Trophoblast cell (in vitro differentiated cells and primary cell): ENCODE measurements at regions not wholly inside any gene's neighbourhood (a gene's known extent, or its start where the extent isn't known, plus 50 kb on each side); places are given as distances from the start of the nearest gene placed in this dataset.

ENCODE experiments used
- DNase-seq, 2 donors: peaks; one replicate each; pipeline ENCODE4 v3.0.0-alpha.2; 2016
- H2AFZ ChIP-seq: 2 replicates; pipeline ENCODE4 v1.6.1; 2013; ENCODE audit warnings: low read length, moderate library complexity, mild to moderate bottlenecking; ENCODE audit not compliant: insufficient read depth, poor library complexity
- H2AK5ac ChIP-seq: 2 replicates; pipeline ENCODE4 v1.6.1; 2013; ENCODE audit warnings: mild to moderate bottlenecking, low read length
- H2BK120ac ChIP-seq: 2 replicates; pipeline ENCODE4 v1.6.1; 2013; ENCODE audit warnings: low read length, mild to moderate bottlenecking, moderate library complexity; ENCODE audit not compliant: insufficient read depth, poor library complexity
- H2BK12ac ChIP-seq: 2 replicates; pipeline ENCODE4 v1.6.1; 2013; ENCODE audit warnings: mild to moderate bottlenecking, low read length, moderate library complexity
- H2BK5ac ChIP-seq: 2 replicates; pipeline ENCODE4 v1.6.1; 2013; ENCODE audit warnings: low read length, low read depth, moderate library complexity, mild to moderate bottlenecking; ENCODE audit not compliant: poor library complexity
- H3K14ac ChIP-seq: 2 replicates; pipeline ENCODE4 v1.6.1; 2013; ENCODE audit warnings: mild to moderate bottlenecking, low read length
- H3K18ac ChIP-seq: 2 replicates; pipeline ENCODE4 v1.6.1; 2013; ENCODE audit warnings: mild to moderate bottlenecking, low read length
- H3K23ac ChIP-seq: 2 replicates; pipeline ENCODE4 v1.6.1; 2013; ENCODE audit warnings: low read length
- H3K27ac ChIP-seq: 2 replicates; pipeline ENCODE4 v1.5.1; 2013; ENCODE audit warnings: low read depth, mild to moderate bottlenecking, inconsistent platforms, low read length, moderate library complexity
- H3K27me3 ChIP-seq: 2 replicates; pipeline ENCODE4 v1.6.1; 2013; ENCODE audit warnings: inconsistent platforms, mild to moderate bottlenecking, low read length, moderate library complexity; ENCODE audit not compliant: insufficient read depth
- H3K36me3 ChIP-seq, 2 experiments: 1 replicate in 1 of 2; 2 replicates in 1 of 2; pipeline ENCODE4 v1.6.1; 2013; ENCODE audit warnings: low read length in 2 of 2, mild to moderate bottlenecking in 2 of 2, moderate library complexity in 1 of 2; ENCODE audit not compliant: insufficient read depth in 2 of 2, control insufficient read depth in 1 of 2
- H3K4ac ChIP-seq: 2 replicates; pipeline ENCODE4 v1.6.1; 2013; ENCODE audit warnings: low read depth, mild to moderate bottlenecking, low read length, moderate library complexity
- H3K4me1 ChIP-seq, 2 experiments: 1 replicate in 1 of 2; 2 replicates in 1 of 2; pipeline ENCODE4 v1.6.1; 2013; ENCODE audit warnings: low read length in 2 of 2, mild to moderate bottlenecking in 2 of 2, moderate library complexity in 1 of 2; ENCODE audit not compliant: insufficient read depth in 2 of 2, control insufficient read depth in 1 of 2
- H3K4me2 ChIP-seq: 2 replicates; pipeline ENCODE4 v1.6.1; 2013; ENCODE audit warnings: inconsistent platforms, mild to moderate bottlenecking, low read length, moderate library complexity
- H3K4me3 ChIP-seq: 2 replicates; pipeline ENCODE4 v1.5.1; 2013; ENCODE audit warnings: mild to moderate bottlenecking, low read depth, low read length, inconsistent platforms
- H3K79me1 ChIP-seq: one replicate; pipeline ENCODE4 v1.6.1; 2013; ENCODE audit warnings: low read length
- H3K79me2 ChIP-seq: 2 replicates; pipeline ENCODE4 v1.6.1; 2013; ENCODE audit warnings: low read length, mild to moderate bottlenecking; ENCODE audit not compliant: control insufficient read depth, insufficient read depth, poor library complexity
- H3K9ac ChIP-seq: 2 replicates; pipeline ENCODE4 v1.6.1; 2013; ENCODE audit warnings: mild to moderate bottlenecking, low read length
- H3K9me3 ChIP-seq: 2 replicates; pipeline ENCODE4 v1.6.1; 2013; ENCODE audit warnings: low read depth, mild to moderate bottlenecking, control low read depth, inconsistent platforms, low read length; ENCODE audit not compliant: insufficient read depth
- H4K12ac ChIP-seq: 2 replicates; pipeline ENCODE4 v1.6.1; 2013; ENCODE audit warnings: low read depth, mild to moderate bottlenecking, low read length, moderate library complexity
- H4K8ac ChIP-seq: 2 replicates; pipeline ENCODE4 v1.6.1; 2013; ENCODE audit warnings: low read depth, mild to moderate bottlenecking, low read length, moderate library complexity
- H4K91ac ChIP-seq: one replicate; pipeline ENCODE4 v1.6.1; 2013; ENCODE audit warnings: low read depth, mild to moderate bottlenecking, low read length, moderate library complexity
- WGBS: extraction: QIAGEN DNeasy Blood & Tissue Kit; methylation state at CpG from one replicate; pipeline ENCODE4 v1.1.7; 2013; ENCODE audit warnings: missing lambda C conversion rate; ENCODE audit not compliant: insufficient read length, insufficient coverage; ENCODE audit errors: extremely low coverage; 5-methylcytosine and 5-hydroxymethylcytosine counted together

GRCh38 chr4:37767019-37767418, 59.5 kb upstream of the PGM2 start:
- no peaks in the 10 kb centered on the region for H3K79me1 ChIP-seq
- no peak overlapping the region for H4K12ac ChIP-seq
- H2AFZ ChIP-seq = no peak overlapping the region
- H4K8ac ChIP-seq = no peak overlapping the region
- H2BK120ac ChIP-seq = no peak overlapping the region
- H3K23ac ChIP-seq = no peak overlapping the region
- no CpG with 5 or more reads among the region's 2 CpGs for WGBS
- no peak overlapping the region for H2BK5ac ChIP-seq
- peaks cover 0 to 4% of the 10 kb centered on the region in 2 experiments for H3K4me1 ChIP-seq
- H3K27ac ChIP-seq = no peak overlapping the region
- no peak overlapping the region for H3K18ac ChIP-seq
- no peaks in the 10 kb centered on the region for H3K36me3 ChIP-seq
- H3K27me3 ChIP-seq = no peaks in the 10 kb centered on the region
- no peak overlapping the region for H4K91ac ChIP-seq
- H3K14ac ChIP-seq = no peak overlapping the region
- no peak for DNase-seq
- no peak overlapping the region for H3K9ac ChIP-seq
- H3K79me2 ChIP-seq = no peaks in the 10 kb centered on the region
- H3K4me3 ChIP-seq = no peak overlapping the region
- H3K9me3 ChIP-seq = no peaks in the 10 kb centered on the region
- H2AK5ac ChIP-seq = no peak overlapping the region
- no peak overlapping the region for H2BK12ac ChIP-seq
- H3K4me2 ChIP-seq = no peak overlapping the region
- no peak overlapping the region for H3K4ac ChIP-seq

GRCh38 chr4:37765741-37766140, 60.7 kb upstream of the PGM2 start:
- no peak for DNase-seq
- Histone ChIP-seq H3K27me3 (no peaks in the 10 kb centered on the region), H2BK12ac (no peak overlapping the region), H3K18ac (no peak overlapping the region), H4K8ac (no peak overlapping the region), H2AK5ac (no peak overlapping the region), H4K91ac (no peak overlapping the region), H3K36me3 (no peaks in the 10 kb centered on the region), H3K79me2 (no peaks in the 10 kb centered on the region), H4K12ac (no peak overlapping the region), H3K4me2 (no peak overlapping the region), H2AFZ (no peak overlapping the region), H3K4ac (no peak overlapping the region), H3K27ac (no peak overlapping the region), H3K14ac (no peak overlapping the region), H2BK5ac (no peak overlapping the region), H3K9ac (no peak overlapping the region), H3K4me1 (peaks cover 2 to 7% of the 10 kb centered on the region in 2 experiments), H3K4me3 (no peak overlapping the region), H3K23ac (no peak overlapping the region), H3K79me1 (no peaks in the 10 kb centered on the region), H3K9me3 (no peaks in the 10 kb centered on the region), H2BK120ac (no peak overlapping the region)
- no CpG with 5 or more reads among the region's 1 CpG for WGBS

- Histone ChIP-seq H3K9ac (no peak overlapping the region), H3K4me2 (no peak overlapping the region), H3K14ac (no peak overlapping the region), H2AFZ (no peak overlapping the region), H3K9me3 (no peaks in the 10 kb centered on the region), H3K4ac (no peak overlapping the region), H3K18ac (no peak overlapping the region), H3K4me3 (no peak overlapping the region), H3K36me3 (no peaks in the 10 kb centered on the region), H2BK5ac (no peak overlapping the region), H3K79me2 (no peaks in the 10 kb centered on the region), H3K23ac (no peak overlapping the region), H3K27me3 (no peaks in the 10 kb centered on the region), H2BK120ac (no peak overlapping the region), H4K91ac (no peak overlapping the region), H3K79me1 (no peaks in the 10 kb centered on the region), H4K12ac (no peak overlapping the region), H4K8ac (no peak overlapping the region), H2AK5ac (no peak overlapping the region), H2BK12ac (no peak overlapping the region), H3K27ac (no peak overlapping the region), H3K4me1 (peaks cover 3 to 7% of the 10 kb centered on the region in 2 experiments)
- WGBS = no CpG with 5 or more reads among the region's 4 CpGs
- DNase-seq = no peak
Observed at GRCh38 chr4:37763831-37764230, 62.7 kb upstream of the PGM2 start.

- Histone ChIP-seq H2BK12ac (no peak overlapping the region), H3K4me2 (no peak overlapping the region), H3K23ac (no peak overlapping the region), H3K79me2 (no peaks in the 10 kb centered on the region), H3K27ac (no peak overlapping the region), H4K12ac (no peak overlapping the region), H3K9me3 (no peaks in the 10 kb centered on the region), H3K36me3 (no peaks in the 10 kb centered on the region), H2BK120ac (no peak overlapping the region), H3K79me1 (no peaks in the 10 kb centered on the region), H3K4me3 (no peak overlapping the region), H3K4me1 (peaks cover 3 to 8% of the 10 kb centered on the region in 2 experiments), H4K91ac (no peak overlapping the region), H2AFZ (no peak overlapping the region), H3K27me3 (no peaks in the 10 kb centered on the region), H3K18ac (no peak overlapping the region), H3K9ac (no peak overlapping the region), H2BK5ac (no peak overlapping the region), H4K8ac (peak overlapping the region; percentile 29), H2AK5ac (no peak overlapping the region), H3K4ac (no peak overlapping the region), H3K14ac (no peak overlapping the region)
- no CpG with 5 or more reads among the region's 4 CpGs for WGBS
- no peak for DNase-seq
Observed at GRCh38 chr4:37762991-37763368, 63.5 kb upstream of the PGM2 start.
